T-helper 2 cell treated with Interferon-gamma antibody and Interleukin-4, amounts not matched to agents 100 ng/mL and 5 ng/mL, for 36 hours (primary cell): ENCODE measurements at regions not wholly inside any gene's neighbourhood (a gene's known extent, or its start where the extent isn't known, plus 50 kb on each side); places are given as distances from the start of the nearest gene placed in this dataset.

Experiments
- intact Hi-C: fragments of 100-400 bp; cut with micrococcal nuclease; formaldehyde crosslinking; loops from one replicate; pipeline ENCODE4 v1.15.1; 2023

- intact Hi-C loops: no loop called here
Observed at GRCh38 chr22:27267145-27267544, 534.4 kb downstream of the MN1 start.

DNA sequence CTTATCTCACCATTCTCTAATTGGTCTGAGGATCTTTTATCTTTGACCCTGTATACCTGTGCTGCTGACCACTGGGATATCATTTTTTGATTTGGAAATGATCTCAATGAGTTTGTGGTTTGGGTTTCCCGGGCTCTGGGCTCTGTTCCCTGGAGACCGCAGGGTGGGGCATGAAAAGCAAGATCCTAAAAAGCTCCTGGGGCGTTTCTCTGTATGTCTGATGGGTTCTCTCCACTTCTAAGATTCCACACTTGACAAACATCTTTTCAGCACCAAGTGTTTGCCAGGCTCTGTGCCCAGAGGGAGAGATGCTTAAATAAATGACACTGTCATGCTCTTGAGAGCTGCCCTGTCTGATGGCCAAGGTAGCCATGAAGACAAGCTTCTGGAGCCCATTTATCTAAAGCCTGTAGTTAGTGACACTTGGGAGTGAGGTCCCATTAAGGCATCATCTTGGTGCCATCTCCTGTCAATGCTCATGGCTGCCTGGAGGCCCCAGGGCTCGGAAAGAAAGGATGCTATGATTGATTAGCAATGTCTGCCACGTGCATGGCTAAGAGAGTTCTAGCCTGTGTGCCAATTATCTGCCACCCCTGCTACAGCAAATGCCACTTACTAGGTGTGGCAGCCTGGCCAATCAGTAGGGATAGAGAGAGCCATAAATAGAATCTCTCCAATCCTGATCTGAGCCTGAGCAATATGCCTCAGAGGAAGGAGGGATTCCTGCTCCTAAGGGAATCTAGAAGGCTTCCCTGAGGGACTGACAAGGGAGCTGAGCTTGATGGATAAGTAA lies 531.6 kb downstream of the MN1 start:
- intact Hi-C loops: no loop called here

- intact Hi-C loops: no loop called here
Observed at GRCh38 chr22:27270818-27271510, 530.6 kb downstream of the MN1 start.

DNA sequence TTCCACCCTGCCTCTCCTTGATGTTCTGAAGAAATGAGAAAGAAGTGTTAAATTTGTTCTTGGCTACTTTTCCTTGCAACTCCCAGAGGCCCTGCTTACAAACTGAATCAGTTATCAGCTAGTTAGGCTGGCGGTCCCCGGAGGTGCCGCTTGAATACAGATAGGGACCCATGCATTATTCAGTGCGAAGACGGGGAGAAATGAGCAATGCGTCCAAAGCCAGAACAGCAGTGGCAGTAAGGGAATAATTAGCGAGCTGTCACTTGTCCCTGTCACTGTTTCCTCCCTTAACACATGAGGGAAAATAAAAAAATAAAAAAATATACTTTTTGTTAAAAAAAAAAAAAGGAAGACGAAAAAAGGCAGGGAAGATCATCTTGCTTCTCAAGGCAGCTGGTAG lies 528.1 kb downstream of the MN1 start:
- intact Hi-C loops: no loop called here

- intact Hi-C loops: no loop called here
Observed at GRCh38 chr22:27273853-27274252, 527.7 kb downstream of the MN1 start.

- intact Hi-C loops: no loop called here
Observed at GRCh38 chr22:27274770-27275449, 526.6 kb downstream of the MN1 start.

- intact Hi-C loops: no loop called here
Observed at GRCh38 chr22:27278946-27279345, 522.6 kb downstream of the MN1 start.

DNA sequence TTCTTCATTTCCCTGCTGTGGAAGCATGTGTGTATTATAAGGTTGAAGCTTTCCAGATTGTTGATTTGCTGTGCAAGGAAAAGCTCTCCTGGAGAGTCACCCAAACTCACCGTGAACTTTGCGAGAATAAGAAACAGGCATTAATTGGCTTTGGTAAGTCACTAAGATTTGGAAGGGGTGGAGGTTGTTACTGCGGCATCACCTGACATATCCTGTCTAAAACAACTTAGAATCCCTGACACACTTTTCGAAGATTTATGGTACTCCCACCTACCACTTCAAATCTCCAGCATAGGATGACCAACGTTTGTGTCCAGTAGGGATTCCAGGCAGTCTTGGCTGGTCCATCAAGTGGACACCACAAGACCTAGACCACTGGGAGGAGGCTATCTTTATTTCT lies 518.3 kb downstream of the MN1 start:
- intact Hi-C loops: no loop called here

DNA sequence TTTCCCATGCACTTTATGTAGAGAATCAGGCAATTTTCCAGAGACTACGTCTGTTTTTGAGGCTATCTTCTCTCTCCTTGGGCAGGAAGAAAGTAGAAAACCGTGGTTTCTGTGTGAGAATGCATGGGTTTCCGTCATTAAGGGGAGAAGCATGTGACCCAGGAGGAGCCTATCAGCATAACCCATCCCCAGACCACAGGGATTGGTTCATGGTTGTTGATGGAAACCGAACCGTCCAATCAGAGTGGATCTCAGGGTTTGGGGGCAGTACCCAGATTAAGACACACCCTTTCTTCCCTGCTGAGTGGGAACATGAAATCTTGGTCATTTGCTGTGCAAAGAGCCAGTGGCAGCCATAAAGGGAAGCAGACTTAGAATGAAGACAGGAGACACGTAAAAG lies 517.8 kb downstream of the MN1 start:
- intact Hi-C loops: no loop called here

GRCh38 chr22:27284324-27284723 lies 517.2 kb downstream of the MN1 start:
- intact Hi-C loops: no loop called here

DNA sequence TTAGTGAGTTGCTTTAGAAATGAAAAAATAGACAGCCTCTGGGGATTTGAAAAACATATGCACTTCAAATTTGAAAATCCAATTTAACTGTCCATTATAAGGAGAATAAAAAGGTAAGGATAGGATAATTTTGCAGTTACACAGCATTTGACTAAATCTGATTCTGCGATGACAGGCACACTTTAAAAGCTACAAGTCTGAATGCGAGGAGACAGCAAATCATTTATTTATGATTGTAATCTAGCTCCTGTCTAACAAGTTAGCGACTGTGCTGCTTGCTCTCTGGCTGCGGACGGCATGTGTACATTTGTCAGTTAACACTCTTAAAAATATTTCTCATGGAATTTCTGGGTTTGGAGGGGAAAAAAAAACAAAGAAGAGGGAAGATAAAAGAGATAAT lies 514.8 kb downstream of the MN1 start:
- intact Hi-C loops: no loop called here

- intact Hi-C loops: no loop called here
Observed at GRCh38 chr22:27292542-27293299, 508.8 kb downstream of the MN1 start.

DNA sequence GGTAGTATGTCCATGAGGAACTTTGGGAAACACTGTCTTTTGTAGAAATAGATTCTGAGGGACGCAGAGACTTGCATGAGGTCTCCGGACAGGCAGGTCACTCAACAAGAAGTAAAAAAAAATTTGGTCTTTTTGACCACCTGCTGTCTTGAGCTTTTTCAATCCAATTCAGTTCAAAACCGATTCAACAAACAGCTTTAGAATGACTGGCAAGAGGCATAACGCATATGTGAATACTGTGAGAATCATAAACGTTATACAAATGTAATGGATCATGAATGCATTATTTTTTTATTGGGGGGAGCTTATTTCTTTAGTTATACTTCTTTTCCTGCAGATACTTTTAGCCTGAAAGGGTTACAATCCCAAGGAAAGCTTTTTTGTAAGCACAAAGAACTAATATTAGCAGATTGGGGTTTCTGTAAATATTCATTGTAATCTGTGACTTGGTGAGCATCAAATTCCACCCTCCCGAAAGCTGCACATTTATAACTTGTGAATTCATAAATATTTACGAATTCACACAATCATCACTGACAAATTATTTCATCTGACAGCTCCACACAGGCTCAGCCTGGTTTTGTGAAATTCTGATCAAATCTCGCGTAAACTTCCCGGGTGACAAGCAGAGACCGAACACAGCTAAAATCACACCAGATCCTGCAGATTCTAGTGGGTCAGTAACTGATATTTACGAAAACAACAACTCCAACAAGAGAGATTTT lies 507.7 kb downstream of the MN1 start:
- intact Hi-C loops: no loop called here

GRCh38 chr22:27295040-27295439 lies 506.5 kb downstream of the MN1 start:
- intact Hi-C loops: no loop called here

- intact Hi-C loops: no loop called here
Observed at GRCh38 chr22:27295605-27296004, 506.0 kb downstream of the MN1 start.

DNA sequence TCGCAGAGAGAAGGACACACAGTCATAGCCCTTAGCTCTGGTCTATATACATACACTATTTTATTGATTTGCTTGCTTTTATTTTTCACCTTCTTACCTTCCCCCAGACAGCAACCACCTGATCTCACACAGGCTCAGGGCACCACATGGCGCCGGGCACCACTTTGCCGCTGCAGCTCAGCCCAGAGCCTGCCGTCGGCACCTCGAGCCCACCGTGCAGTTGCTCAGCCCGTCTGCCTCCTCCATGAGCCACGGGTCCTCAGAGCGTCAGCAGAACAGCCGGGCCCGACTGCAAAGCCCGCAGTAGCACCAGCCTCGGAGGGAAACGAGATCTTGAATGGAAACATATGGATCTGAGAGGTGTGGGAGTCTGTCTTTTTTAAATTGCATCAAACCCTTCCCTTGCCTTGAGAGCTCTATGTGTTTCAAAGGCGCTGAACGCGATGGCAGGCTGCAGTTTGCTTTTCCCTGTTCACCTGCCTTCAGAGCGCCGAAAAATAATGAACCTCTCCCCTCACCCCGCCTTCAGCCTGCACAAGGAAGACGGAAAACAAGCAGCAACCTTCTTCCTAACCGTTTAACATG lies 505.4 kb downstream of the MN1 start:
- intact Hi-C loops: no loop called here

DNA sequence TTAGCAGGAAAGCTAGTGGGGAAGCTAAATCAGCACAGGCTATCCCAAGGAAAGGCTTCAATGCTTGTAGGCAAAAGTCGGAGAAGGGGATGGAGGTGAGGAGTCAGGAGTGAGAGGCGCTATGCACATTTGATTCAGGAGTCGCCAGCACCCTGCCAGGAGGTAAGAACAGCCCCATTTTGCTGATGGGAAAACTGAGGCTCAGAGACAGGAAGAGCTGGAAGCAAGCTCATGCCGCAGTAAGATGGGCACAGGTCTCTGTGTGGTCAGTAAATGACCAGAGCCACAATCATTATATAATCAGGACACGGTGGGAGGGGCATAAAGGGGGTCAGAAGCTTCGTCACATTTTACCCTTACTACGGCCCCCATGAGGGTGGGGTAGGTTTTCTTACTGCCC lies 504.4 kb downstream of the MN1 start:
- intact Hi-C loops: no loop called here

DNA sequence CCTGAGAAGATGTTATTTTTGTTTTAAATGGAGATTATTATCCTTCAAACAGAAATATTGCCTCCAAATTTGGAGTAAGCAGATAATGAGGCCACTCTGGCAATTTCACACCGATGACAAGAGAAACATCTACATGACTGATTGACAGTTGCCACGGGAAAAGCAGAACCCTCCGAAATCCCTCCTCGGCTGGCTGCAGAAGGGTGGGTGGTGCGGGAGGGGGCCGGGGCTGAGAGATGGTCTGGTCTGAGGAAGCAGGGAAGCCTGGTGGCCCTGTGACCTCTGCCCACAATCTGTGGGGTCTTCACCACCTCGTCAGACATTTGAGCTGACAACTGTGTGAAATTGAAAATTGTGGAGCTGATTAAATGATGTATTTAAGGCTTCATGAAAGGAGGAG lies 503.2 kb downstream of the MN1 start:
- intact Hi-C loops: no loop called here

GRCh38 chr22:27298742-27299141 lies 502.8 kb downstream of the MN1 start:
- intact Hi-C loops: no loop called here

GRCh38 chr22:27299181-27300085 lies 502.1 kb downstream of the MN1 start:
- intact Hi-C loops: no loop called here
